Dendritic cell treated with granulocyte-macrophage colony-stimulating factor and Interleukin-4, amounts not matched to agents 40 ng/mL and 50 ng/mL, for 4 days (primary cell): ENCODE measurements at regions not wholly inside any gene's neighbourhood (a gene's known extent, or its start where the extent isn't known, plus 50 kb on each side); places are given as distances from the start of the nearest gene placed in this dataset.
"Not testable (repeated sequence)": the region's sequence is repeated elsewhere in the genome, so short reads cannot be mapped to it uniquely, and the experiment has no call there.

Source experiments
- H3K27ac Mint-ChIP-seq: one replicate; pipeline ENCODE4 v1.8.0; 2022; ENCODE audit warnings: mild to moderate bottlenecking, mixed read lengths
- H3K27me3 Mint-ChIP-seq: one replicate; pipeline ENCODE4 v1.8.0; 2022; ENCODE audit warnings: mild to moderate bottlenecking, mixed read lengths
- H3K36me3 Mint-ChIP-seq: one replicate; pipeline ENCODE4 v1.8.0; 2022; ENCODE audit warnings: low read depth, mixed read lengths
- H3K4me1 Mint-ChIP-seq: one replicate; pipeline ENCODE4 v1.8.0; 2022; ENCODE audit warnings: low read depth, mixed read lengths
- H3K4me3 Mint-ChIP-seq: one replicate; pipeline ENCODE4 v1.8.0; 2022; ENCODE audit warnings: mild to moderate bottlenecking, moderate library complexity, mixed read lengths
- H3K9me3 Mint-ChIP-seq: one replicate; pipeline ENCODE4 v1.8.0; 2022; ENCODE audit warnings: mixed read lengths
- intact Hi-C: fragments of 100-400 bp; cut with micrococcal nuclease; formaldehyde crosslinking; loops from one replicate; pipeline ENCODE4 v1.15.0; 2022

DNA sequence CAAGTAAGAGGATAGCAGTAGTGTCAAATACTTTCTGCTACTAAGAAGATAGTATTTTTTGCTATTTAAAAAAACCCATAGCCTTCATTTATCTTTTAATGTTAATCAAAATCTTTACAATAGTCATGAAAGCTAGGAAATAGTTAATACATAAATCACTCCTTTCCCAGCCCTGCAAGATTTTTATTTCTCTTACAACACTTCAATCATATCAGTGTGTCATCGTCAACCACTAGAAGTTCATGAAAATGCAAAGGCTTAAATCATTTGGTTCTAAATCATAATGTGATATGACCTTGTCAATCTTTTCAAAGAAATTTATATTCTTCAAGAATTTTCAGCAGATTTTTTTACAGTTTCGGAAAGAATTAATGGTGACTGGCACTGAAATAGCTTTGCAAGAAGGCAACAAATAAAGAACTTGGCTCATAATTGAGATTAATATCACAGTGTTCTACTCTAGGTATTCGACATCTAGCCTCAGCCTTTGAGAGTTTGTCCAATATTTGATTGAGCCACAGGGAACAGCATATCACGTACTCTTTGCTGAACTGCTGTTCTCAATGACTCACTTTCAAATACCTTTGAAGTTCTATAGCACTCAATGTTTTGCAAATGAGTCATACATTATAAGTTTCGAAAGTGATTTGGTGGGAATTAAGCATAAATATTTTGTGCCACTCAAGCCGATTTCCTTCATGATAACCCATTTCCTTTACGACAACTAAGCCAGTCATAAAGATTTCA is 384.0 kb upstream of the FOXG1 start:
- no peak overlapping the region for H3K27ac Mint-ChIP-seq
- no peaks in the 10 kb centered on the region for H3K27me3 Mint-ChIP-seq
- no peaks in the 10 kb centered on the region for H3K36me3 Mint-ChIP-seq
- no peaks in the 10 kb centered on the region for H3K9me3 Mint-ChIP-seq
- no peak overlapping the region for H3K4me3 Mint-ChIP-seq
- intact Hi-C loops = no loop called here
- no peaks in the 10 kb centered on the region for H3K4me1 Mint-ChIP-seq

DNA sequence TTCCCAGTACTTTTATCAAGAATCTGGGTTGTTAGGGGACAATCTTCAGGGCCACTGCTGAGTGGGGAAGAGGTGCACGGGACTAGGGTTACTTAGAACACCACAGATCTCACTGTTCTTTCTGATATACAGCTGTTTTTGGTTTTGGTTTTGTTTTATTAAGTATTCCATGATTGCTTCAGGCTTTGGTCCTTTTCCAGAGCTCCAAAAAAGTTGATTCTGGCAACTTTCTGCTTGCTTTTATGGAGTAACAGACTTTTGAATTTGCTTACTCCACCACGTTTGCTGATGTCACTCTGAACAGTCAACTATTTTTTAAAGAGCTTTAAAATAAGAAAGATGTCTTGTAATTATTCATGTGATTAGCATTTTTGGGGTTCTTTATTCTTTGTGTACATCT is 368.1 kb upstream of the FOXG1 start:
- no peak overlapping the region for H3K4me3 Mint-ChIP-seq
- no peaks in the 10 kb centered on the region for H3K4me1 Mint-ChIP-seq
- H3K36me3 Mint-ChIP-seq = no peaks in the 10 kb centered on the region

GRCh38 chr14:28401705-28402104 is 364.9 kb upstream of the FOXG1 start:
- H3K27me3 Mint-ChIP-seq, H3K4me1 Mint-ChIP-seq, H3K4me3 Mint-ChIP-seq, intact Hi-C loops, H3K9me3 Mint-ChIP-seq, H3K36me3 Mint-ChIP-seq, H3K27ac Mint-ChIP-seq: not testable (repeated sequence)

More for the DNA sequence above, 368.1 kb upstream of the FOXG1 start:
- intact Hi-C loops = no loop called here
- Mint-ChIP-seq H3K27ac (no peak overlapping the region), H3K27me3 (no peaks in the 10 kb centered on the region), H3K9me3 (peaks cover 8% of the 10 kb centered on the region)

DNA sequence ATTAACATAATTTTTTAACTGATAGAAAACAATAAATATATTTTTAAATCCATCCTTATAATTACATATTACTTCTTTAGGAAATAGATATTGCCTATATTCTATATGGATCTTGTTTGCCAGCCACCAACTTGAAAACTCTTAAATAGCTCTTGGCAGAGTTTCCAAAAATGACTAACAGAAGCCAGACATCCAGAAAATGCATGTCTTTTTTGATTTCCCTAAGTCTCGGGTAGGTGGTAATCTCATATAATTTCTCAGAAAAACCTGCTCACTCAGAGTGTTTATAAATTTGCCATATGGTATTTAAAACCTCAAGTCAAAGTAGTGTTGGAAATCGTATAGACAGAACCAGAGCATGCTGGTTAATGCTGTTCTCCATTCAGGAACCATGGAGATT is 360.4 kb upstream of the FOXG1 start:
- Mint-ChIP-seq H3K9me3 (peaks cover 9% of the 10 kb centered on the region), H3K4me3 (no peak overlapping the region), H3K27ac (no peak overlapping the region), H3K36me3 (no peaks in the 10 kb centered on the region), H3K4me1 (no peaks in the 10 kb centered on the region), H3K27me3 (no peaks in the 10 kb centered on the region)
- intact Hi-C loops = no loop called here

- Mint-ChIP-seq H3K27ac (no peak overlapping the region), H3K36me3 (no peaks in the 10 kb centered on the region), H3K27me3 (no peaks in the 10 kb centered on the region), H3K9me3 (peaks cover 8% of the 10 kb centered on the region), H3K4me3 (no peak overlapping the region), H3K4me1 (no peaks in the 10 kb centered on the region)
- intact Hi-C loops = no loop called here
Observed at GRCh38 chr14:28407031-28407825, 359.4 kb upstream of the FOXG1 start.

DNA sequence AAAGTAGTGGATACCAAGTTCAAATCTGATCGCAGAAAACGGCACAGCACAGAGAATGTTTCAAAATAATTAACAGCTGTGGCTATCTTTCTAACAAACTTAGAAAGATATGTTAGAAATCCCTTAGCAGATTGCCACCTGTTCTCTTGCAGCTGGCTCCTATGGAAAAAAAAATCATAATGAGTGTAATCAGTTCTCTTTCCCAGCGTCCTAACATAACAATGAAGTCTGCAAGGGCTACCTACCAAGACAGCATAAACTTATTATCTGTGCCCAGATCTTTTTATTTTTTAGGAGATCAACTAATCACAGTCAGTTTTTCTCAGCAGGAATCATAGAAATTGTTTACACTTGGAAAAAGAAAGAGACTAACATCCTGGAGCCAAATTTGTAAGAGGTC is 358.6 kb upstream of the FOXG1 start:
- no peaks in the 10 kb centered on the region for H3K36me3 Mint-ChIP-seq
- no peak overlapping the region for H3K27ac Mint-ChIP-seq
- H3K9me3 Mint-ChIP-seq = peaks cover 8% of the 10 kb centered on the region
- intact Hi-C loops = no loop called here
- no peaks in the 10 kb centered on the region for H3K27me3 Mint-ChIP-seq
- H3K4me3 Mint-ChIP-seq = no peak overlapping the region
- H3K4me1 Mint-ChIP-seq = no peaks in the 10 kb centered on the region

GRCh38 chr14:28412077-28412476 is 354.5 kb upstream of the FOXG1 start:
- H3K4me1 Mint-ChIP-seq = no peaks in the 10 kb centered on the region
- H3K27ac Mint-ChIP-seq = no peak overlapping the region
- peaks cover 18% of the 10 kb centered on the region for H3K9me3 Mint-ChIP-seq
- intact Hi-C loops = no loop called here
- H3K4me3 Mint-ChIP-seq = no peak overlapping the region
- no peaks in the 10 kb centered on the region for H3K36me3 Mint-ChIP-seq
- no peaks in the 10 kb centered on the region for H3K27me3 Mint-ChIP-seq

GRCh38 chr14:28426960-28427359 is 339.6 kb upstream of the FOXG1 start:
- Mint-ChIP-seq H3K27ac (no peak overlapping the region), H3K27me3 (no peaks in the 10 kb centered on the region), H3K36me3 (no peaks in the 10 kb centered on the region), H3K4me1 (no peaks in the 10 kb centered on the region), H3K4me3 (no peak overlapping the region), H3K9me3 (peaks cover 17% of the 10 kb centered on the region)
- intact Hi-C loops = no loop called here

GRCh38 chr14:28436821-28437220 is 329.8 kb upstream of the FOXG1 start:
- no peak overlapping the region for H3K4me3 Mint-ChIP-seq
- H3K36me3 Mint-ChIP-seq = no peaks in the 10 kb centered on the region
- intact Hi-C loops = no loop called here
- H3K27me3 Mint-ChIP-seq = no peaks in the 10 kb centered on the region
- H3K4me1 Mint-ChIP-seq = no peaks in the 10 kb centered on the region
- no peak overlapping the region for H3K27ac Mint-ChIP-seq
- H3K9me3 Mint-ChIP-seq = peaks cover 7% of the 10 kb centered on the region

GRCh38 chr14:28461389-28461788 is 305.2 kb upstream of the FOXG1 start:
- Mint-ChIP-seq H3K4me1 (no peaks in the 10 kb centered on the region), H3K36me3 (no peaks in the 10 kb centered on the region), H3K27me3 (no peaks in the 10 kb centered on the region), H3K4me3 (no peak overlapping the region), H3K9me3 (peaks cover 13% of the 10 kb centered on the region), H3K27ac (no peak overlapping the region)
- intact Hi-C loops = no loop called here

DNA sequence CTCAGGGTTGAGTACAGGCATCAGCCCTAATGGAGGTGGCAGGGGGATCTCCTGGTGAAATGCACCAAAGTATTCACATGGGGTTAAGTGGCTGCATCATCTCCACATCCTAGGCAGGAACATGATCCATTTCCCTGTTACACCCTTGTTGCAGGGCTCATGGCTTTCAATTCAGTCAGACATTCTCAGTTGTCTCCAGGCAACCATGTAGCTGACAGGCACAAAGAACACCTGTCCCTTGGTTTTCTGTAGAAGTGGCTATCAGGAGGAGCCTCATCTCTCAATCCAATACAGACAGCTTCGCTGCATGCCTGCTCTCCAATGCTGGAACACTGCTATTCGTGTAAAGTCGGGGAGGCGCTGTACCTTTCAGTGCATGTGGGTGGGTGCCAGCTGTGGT is 299.0 kb upstream of the FOXG1 start:
- Mint-ChIP-seq H3K27ac (no peak overlapping the region), H3K4me3 (no peak overlapping the region), H3K9me3 (peaks cover 34% of the 10 kb centered on the region), H3K4me1 (no peaks in the 10 kb centered on the region), H3K27me3 (no peaks in the 10 kb centered on the region), H3K36me3 (no peaks in the 10 kb centered on the region)
- intact Hi-C loops = no loop called here

- Mint-ChIP-seq H3K36me3 (no peaks in the 10 kb centered on the region), H3K27me3 (no peaks in the 10 kb centered on the region), H3K27ac (no peak overlapping the region), H3K4me1 (no peaks in the 10 kb centered on the region), H3K4me3 (no peak overlapping the region), H3K9me3 (peaks cover 34% of the 10 kb centered on the region)
- intact Hi-C loops = no loop called here
Observed at GRCh38 chr14:28468191-28469151, 298.1 kb upstream of the FOXG1 start.

DNA sequence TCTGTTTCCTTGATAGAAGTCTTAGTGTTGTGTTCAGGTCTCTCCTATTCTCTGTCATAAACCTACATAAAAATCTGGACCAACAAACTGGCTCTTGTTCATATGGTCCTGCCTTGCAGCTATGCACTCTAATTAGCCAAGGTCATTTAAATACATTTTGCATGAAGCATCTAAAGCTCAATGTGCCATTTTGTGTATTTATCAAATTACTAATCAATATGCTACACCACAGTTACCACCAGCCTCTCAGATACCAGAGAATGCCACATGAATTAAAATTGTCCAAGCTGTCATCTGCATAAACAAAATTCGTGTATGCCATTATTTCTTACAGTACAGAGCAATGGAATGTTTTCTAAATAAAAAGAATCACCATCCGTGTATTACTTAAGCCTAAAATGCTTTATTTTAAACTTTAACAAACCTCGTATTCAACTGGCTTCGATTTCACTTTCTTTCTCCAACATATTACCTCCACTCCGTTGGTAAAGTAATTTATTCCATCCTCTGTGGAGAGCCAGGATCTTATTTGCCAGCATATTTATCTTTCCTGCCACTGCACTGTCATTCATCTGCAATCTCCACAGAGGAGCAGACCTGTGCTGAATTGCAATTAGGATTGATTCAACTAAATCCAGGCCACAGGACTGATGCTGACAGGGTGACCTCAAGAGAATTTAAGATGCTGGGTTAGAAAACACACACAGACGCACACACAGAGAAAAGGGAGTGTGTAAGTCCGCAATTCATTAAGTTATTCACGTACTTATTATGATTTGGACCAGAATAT is 284.1 kb upstream of the FOXG1 start:
- intact Hi-C loops = no loop called here
- H3K9me3 Mint-ChIP-seq = no peaks in the 10 kb centered on the region
- H3K27me3 Mint-ChIP-seq = no peaks in the 10 kb centered on the region
- no peak overlapping the region for H3K4me3 Mint-ChIP-seq
- H3K4me1 Mint-ChIP-seq = no peaks in the 10 kb centered on the region
- no peak overlapping the region for H3K27ac Mint-ChIP-seq
- H3K36me3 Mint-ChIP-seq = no peaks in the 10 kb centered on the region
